NCI-H2196 (cell line): ENCODE measurements at regions not wholly inside any gene's neighbourhood (a gene's known extent, or its start where the extent isn't known, plus 50 kb on each side); places are given as distances from the start of the nearest gene placed in this dataset.

Source experiments
- DNase-seq: peaks from one replicate; lab custom pipeline; 2025; ENCODE audit not compliant: unreplicated experiment; lab: John Stamatoyannopoulos, UW

GRCh38 chr5:52491818-52492217, 295.9 kb upstream of the ITGA1 start:
- DNase-seq, result no peak

- DNase-seq, result no peak
Observed at GRCh38 chr5:52497133-52497693, 290.5 kb upstream of the ITGA1 start.

- no peak for DNase-seq
Observed at GRCh38 chr5:52498607-52499006, 289.1 kb upstream of the ITGA1 start.

- DNase-seq, result no peak
Observed at GRCh38 chr5:52502460-52502999, 285.2 kb upstream of the ITGA1 start.

- no peak for DNase-seq
Observed at GRCh38 chr5:52504584-52505240, 283.0 kb upstream of the ITGA1 start.

- no peak for DNase-seq
Observed at GRCh38 chr5:52517667-52518066, 270.0 kb upstream of the ITGA1 start.

- no peak for DNase-seq
Observed at GRCh38 chr5:52520171-52520570, 267.5 kb upstream of the ITGA1 start.

- DNase-seq, result no peak
Observed at GRCh38 chr5:52521236-52521635, 266.5 kb upstream of the ITGA1 start.

GRCh38 chr5:52523701-52524100, 264.0 kb upstream of the ITGA1 start:
- no peak for DNase-seq

GRCh38 chr5:52531105-52531504, 256.6 kb upstream of the ITGA1 start:
- DNase-seq, result no peak

- DNase-seq, result no peak
Observed at GRCh38 chr5:52543594-52543993, 244.1 kb upstream of the ITGA1 start.

GRCh38 chr5:52544738-52545137, 243.0 kb upstream of the ITGA1 start:
- DNase-seq, result no peak

- DNase-seq, result no peak
Observed at GRCh38 chr5:52554293-52554692, 233.4 kb upstream of the ITGA1 start.

- no peak for DNase-seq
Observed at GRCh38 chr5:52560366-52560765, 227.3 kb upstream of the ITGA1 start.

- DNase-seq, result no peak
Observed at GRCh38 chr5:52562473-52562872, 225.2 kb upstream of the ITGA1 start.

GRCh38 chr5:52564587-52564986, 223.1 kb upstream of the ITGA1 start:
- DNase-seq, result no peak

GRCh38 chr5:52577546-52577945, 210.2 kb upstream of the ITGA1 start:
- no peak for DNase-seq

GRCh38 chr5:52579391-52579790, 208.3 kb upstream of the ITGA1 start:
- DNase-seq, result no peak

- DNase-seq, result no peak
Observed at GRCh38 chr5:52580921-52581320, 206.8 kb upstream of the ITGA1 start.

- DNase-seq, result no peak
Observed at GRCh38 chr5:52582313-52582712, 205.4 kb upstream of the ITGA1 start.

- no peak for DNase-seq
Observed at GRCh38 chr5:52587131-52587530, 200.6 kb upstream of the ITGA1 start.

GRCh38 chr5:52597625-52598024, 190.1 kb upstream of the ITGA1 start:
- no peak for DNase-seq

GRCh38 chr5:52598968-52599367, 188.7 kb upstream of the ITGA1 start:
- DNase-seq, result no peak
